ENCODE measurements at regions not wholly inside any gene's neighbourhood (a gene's known extent, or its start where the extent isn't known, plus 50 kb on each side); places are given as distances from the start of the nearest gene placed in this dataset.

DNA sequence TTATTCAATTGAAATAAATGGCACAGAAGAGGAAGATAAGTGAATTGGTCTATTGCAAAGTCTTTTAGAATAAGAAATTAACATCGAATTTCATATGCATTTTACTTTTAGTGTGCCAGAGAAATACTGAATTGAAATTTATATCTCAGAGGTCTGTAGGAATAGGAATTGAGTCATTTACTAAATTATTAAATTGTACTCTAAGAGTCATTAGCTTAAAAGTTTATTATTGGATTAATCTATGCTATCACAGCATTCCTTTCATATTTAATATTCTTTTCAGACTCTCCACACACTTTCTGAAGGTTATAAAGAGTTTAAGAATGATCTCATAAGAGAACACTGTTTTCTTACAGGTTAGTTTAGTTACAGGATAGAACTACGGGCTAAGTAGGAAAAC is 2711.5 kb downstream of the ARAP2 start:
- TF ChIP-seq, protein P1, sequence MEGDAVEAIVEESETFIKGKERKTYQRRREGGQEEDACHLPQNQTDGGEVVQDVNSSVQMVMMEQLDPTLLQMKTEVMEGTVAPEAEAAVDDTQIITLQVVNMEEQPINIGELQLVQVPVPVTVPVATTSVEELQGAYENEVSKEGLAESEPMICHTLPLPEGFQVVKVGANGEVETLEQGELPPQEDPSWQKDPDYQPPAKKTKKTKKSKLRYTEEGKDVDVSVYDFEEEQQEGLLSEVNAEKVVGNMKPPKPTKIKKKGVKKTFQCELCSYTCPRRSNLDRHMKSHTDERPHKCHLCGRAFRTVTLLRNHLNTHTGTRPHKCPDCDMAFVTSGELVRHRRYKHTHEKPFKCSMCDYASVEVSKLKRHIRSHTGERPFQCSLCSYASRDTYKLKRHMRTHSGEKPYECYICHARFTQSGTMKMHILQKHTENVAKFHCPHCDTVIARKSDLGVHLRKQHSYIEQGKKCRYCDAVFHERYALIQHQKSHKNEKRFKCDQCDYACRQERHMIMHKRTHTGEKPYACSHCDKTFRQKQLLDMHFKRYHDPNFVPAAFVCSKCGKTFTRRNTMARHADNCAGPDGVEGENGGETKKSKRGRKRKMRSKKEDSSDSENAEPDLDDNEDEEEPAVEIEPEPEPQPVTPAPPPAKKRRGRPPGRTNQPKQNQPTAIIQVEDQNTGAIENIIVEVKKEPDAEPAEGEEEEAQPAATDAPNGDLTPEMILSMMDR (conservative IDR thresholded peaks at IDR 0.05; ENCODE audit: low read length): no peak
- TF ChIP-seq EZH2phosphoT487 (IDR thresholded peaks at IDR 0.05; ENCODE audit: borderline replicate concordance, low read depth, low read length): no peak
